IMR-90 (cell line): ENCODE measurements at regions not wholly inside any gene's neighbourhood (a gene's known extent, or its start where the extent isn't known, plus 50 kb on each side); places are given as distances from the start of the nearest gene placed in this dataset.

Experiments
- ATAC-seq: fragments of 200-7000 bp; cut with Tn5 transposase; 2 replicates; pipeline ENCODE4 v1.9.1; 2020; ENCODE audit warnings: low read depth, mild to moderate bottlenecking, moderate library complexity
- BruUV-seq: library from RNA; stranded (reverse); fragments of 400-500 nt; replicated peaks from 2 replicates; lab custom pipeline; 2021; lab: Mats Ljungman, UMichigan
- CTCF ChIA-PET: fragments of 300-600 bp; formaldehyde crosslinking; extraction: SDS; loops from one replicate; lab custom pipeline; 2021; ENCODE audit warnings: antibody characterized with exemption; lab: Yijun Ruan, JAX
- POLR2A ChIA-PET: fragments of 300-600 bp; sonication (Branson Sonifier 250); formaldehyde crosslinking; loops from one replicate; lab custom pipeline; 2022; ENCODE audit warnings: antibody characterized with exemption; ENCODE audit not compliant: unreplicated experiment; lab: Charles Lee
- DNase-seq: peaks from one replicate; pipeline ENCODE4 v3.0.0; 2013
- H2AFZ ChIP-seq: replicated peaks from 2 replicates; pipeline ENCODE3; 2013; ENCODE audit warnings: low read length, mild to moderate bottlenecking; ENCODE audit not compliant: poor library complexity
- H2AK5ac ChIP-seq: 2 replicates; pipeline ENCODE4 v1.6.1; 2013; ENCODE audit warnings: low read depth, low read length, inconsistent platforms
- H2AK9ac ChIP-seq: replicated peaks from 2 replicates; pipeline ENCODE3; 2013; ENCODE audit warnings: mild to moderate bottlenecking, low read depth, low read length, moderate library complexity; ENCODE audit not compliant: poor library complexity
- H2BK120ac ChIP-seq: 2 replicates; pipeline ENCODE4 v1.6.1; 2013; ENCODE audit warnings: low read depth, low read length, inconsistent platforms
- H2BK15ac ChIP-seq: 3 replicates; pipeline ENCODE4 v1.6.1; 2013; ENCODE audit warnings: low read depth, low read length, inconsistent platforms
- H2BK20ac ChIP-seq: 2 replicates; pipeline ENCODE4 v1.6.1; 2013; ENCODE audit warnings: low read depth, mild to moderate bottlenecking, inconsistent platforms, low read length, moderate library complexity
- H2BK5ac ChIP-seq: 2 replicates; pipeline ENCODE4 v1.6.1; 2013; ENCODE audit warnings: mild to moderate bottlenecking, low read depth, low read length, inconsistent platforms; ENCODE audit not compliant: poor library complexity, severe bottlenecking
- H3K14ac ChIP-seq: replicated peaks from 2 replicates; pipeline ENCODE4 v1.6.1; 2013; ENCODE audit warnings: low read depth, low read length, inconsistent platforms
- H3K18ac ChIP-seq: 2 replicates; pipeline ENCODE4 v1.6.1; 2013; ENCODE audit warnings: low read depth, low read length, control low read depth
- H3K23ac ChIP-seq: 2 replicates; pipeline ENCODE4 v1.6.1; 2013; ENCODE audit warnings: low read depth, low read length, inconsistent platforms
- H3K27ac ChIP-seq: 2 replicates; pipeline ENCODE4 v1.5.1; 2013; ENCODE audit warnings: mild to moderate bottlenecking, control low read depth, low read length; ENCODE audit not compliant: insufficient read depth
- H3K27me3 ChIP-seq: 2 replicates; pipeline ENCODE4 v1.6.1; 2013; ENCODE audit warnings: low read length; ENCODE audit not compliant: control insufficient read depth, insufficient read depth
- H3K36me3 ChIP-seq: 2 replicates; pipeline ENCODE4 v1.6.1; 2013; ENCODE audit warnings: low read length, mixed read lengths; ENCODE audit not compliant: control insufficient read depth, insufficient read depth
- H3K4ac ChIP-seq: 2 replicates; pipeline ENCODE4 v1.6.1; 2013; ENCODE audit warnings: low read depth, low read length, inconsistent platforms
- H3K4me1 ChIP-seq: 2 replicates; pipeline ENCODE4 v1.6.1; 2013; ENCODE audit warnings: low read length, mixed read lengths; ENCODE audit not compliant: control insufficient read depth, insufficient read depth
- H3K4me2 ChIP-seq: 2 replicates; pipeline ENCODE4 v1.6.1; 2013; ENCODE audit warnings: low read depth, mild to moderate bottlenecking, control low read depth, low read length, moderate library complexity
- H3K4me3 ChIP-seq: 2 replicates; pipeline ENCODE4 v1.5.1; 2013; ENCODE audit warnings: low read depth, mild to moderate bottlenecking, control low read depth, low read length, moderate library complexity; ENCODE audit not compliant: insufficient read depth
- H3K56ac ChIP-seq: 2 replicates; pipeline ENCODE4 v1.6.1; 2013; ENCODE audit warnings: low read length, inconsistent platforms; ENCODE audit not compliant: insufficient read depth; ENCODE audit errors: extremely low read depth
- H3K79me1 ChIP-seq, 2 experiments: 2 replicates each; pipeline ENCODE4 v1.6.1; 2013; ENCODE audit warnings: low read length in 2 of 2, inconsistent platforms in 1 of 2, low read depth in 1 of 2
- H3K9ac ChIP-seq: 2 replicates; pipeline ENCODE4 v1.6.1; 2013; ENCODE audit warnings: low read depth, low read length, control low read depth
- H3K9me1 ChIP-seq: 2 replicates; pipeline ENCODE4 v1.6.1; 2013; ENCODE audit warnings: low read length, inconsistent platforms; ENCODE audit not compliant: insufficient read depth
- H3K9me3 ChIP-seq: 2 replicates; pipeline ENCODE4 v1.6.1; 2013; ENCODE audit warnings: low read length; ENCODE audit not compliant: control insufficient read depth, insufficient read depth
- H4K20me1 ChIP-seq: 2 replicates; pipeline ENCODE4 v1.6.1; 2013; ENCODE audit warnings: low read length, inconsistent platforms; ENCODE audit not compliant: insufficient read depth
- H4K5ac ChIP-seq: 2 replicates; pipeline ENCODE4 v1.6.1; 2013; ENCODE audit warnings: mild to moderate bottlenecking, low read depth, low read length, control low read depth
- H4K8ac ChIP-seq, 2 experiments: 2 replicates each; pipeline ENCODE4 v1.6.1; 2013; ENCODE audit warnings: low read depth in 2 of 2, low read length in 2 of 2, control low read depth in 1 of 2, inconsistent platforms in 1 of 2
- H4K91ac ChIP-seq: 2 replicates; pipeline ENCODE4 v1.6.1; 2013; ENCODE audit warnings: low read depth, low read length, inconsistent platforms; ENCODE audit not compliant: insufficient read depth
- CEBPB ChIP-seq: IDR thresholded peaks from 2 replicates; pipeline ENCODE4 v1.6.1; 2012; ENCODE audit warnings: low read depth, low read length, improper control_type of control experiment
- CHD1 ChIP-seq: IDR thresholded peaks from 2 replicates; pipeline ENCODE4 v1.6.1; 2012; ENCODE audit warnings: low read depth, low read length, improper control_type of control experiment
- CTCF ChIP-seq: conservative IDR thresholded peaks from 2 replicates; pipeline ENCODE4 v1.5.1; 2012; ENCODE audit warnings: mild to moderate bottlenecking, low read depth, low read length, improper control_type of control experiment
- ELK1 ChIP-seq: fragments of 150-350 bp; IDR thresholded peaks from 2 replicates; pipeline ENCODE4 v1.6.1; 2016; ENCODE audit warnings: low read depth, mild to moderate bottlenecking, low read length, moderate library complexity, borderline replicate concordance
- FOS ChIP-seq: fragments of 150-350 bp; IDR thresholded peaks from 2 replicates; pipeline ENCODE4 v1.6.1; 2016; ENCODE audit warnings: low read depth, low read length
- MAFK ChIP-seq: IDR thresholded peaks from 2 replicates; pipeline ENCODE4 v1.6.1; 2012; ENCODE audit warnings: low read depth, low read length, improper control_type of control experiment
- MAZ ChIP-seq: IDR thresholded peaks from 2 replicates; pipeline ENCODE4 v1.6.1; 2012; ENCODE audit warnings: low read depth, mild to moderate bottlenecking, low read length, improper control_type of control experiment, moderate library complexity, borderline replicate concordance
- MXI1 ChIP-seq: IDR thresholded peaks from 2 replicates; pipeline ENCODE4 v1.6.1; 2012; ENCODE audit warnings: low read depth, mild to moderate bottlenecking, low read length, moderate library complexity, borderline replicate concordance
- NFE2L2 ChIP-seq: fragments of 150-350 bp; IDR thresholded peaks from 2 replicates; pipeline ENCODE4 v1.6.1; 2016; ENCODE audit warnings: low read depth, mild to moderate bottlenecking, low read length
- POLR2A ChIP-seq: IDR thresholded peaks from 2 replicates; pipeline ENCODE4 v1.6.1; 2012; ENCODE audit warnings: mild to moderate bottlenecking, low read depth, low read length
- RAD21 ChIP-seq: IDR thresholded peaks from 2 replicates; pipeline ENCODE4 v1.6.1; 2012; ENCODE audit warnings: low read length, improper control_type of control experiment
- RCOR1 ChIP-seq: IDR thresholded peaks from 2 replicates; pipeline ENCODE4 v1.6.1; 2012; ENCODE audit warnings: mild to moderate bottlenecking, low read length, improper control_type of control experiment; ENCODE audit not compliant: insufficient replicate concordance
- RFX5 ChIP-seq: IDR thresholded peaks from 2 replicates; pipeline ENCODE4 v1.8.0; 2012; ENCODE audit warnings: low read depth, mild to moderate bottlenecking, low read length, moderate library complexity
- SMC3 ChIP-seq: fragments of 150-350 bp; IDR thresholded peaks from 2 replicates; pipeline ENCODE4 v1.6.1; 2016; ENCODE audit warnings: low read depth, mild to moderate bottlenecking, antibody characterized with exemption, low read length, moderate library complexity
- USF2 ChIP-seq: fragments of 150-350 bp; IDR thresholded peaks from 2 replicates; pipeline ENCODE4 v1.6.1; 2017; ENCODE audit warnings: mild to moderate bottlenecking, antibody characterized with exemption, low read length, low read depth
- WGBS, 2 experiments: methylation state at CpG; one replicate each; pipeline versions ENCODE4 v1.1.5 to v1.1.7; 2013; ENCODE audit warnings: missing lambda C conversion rate in 2 of 2; ENCODE audit not compliant: insufficient read length in 1 of 2; ENCODE audit errors: extremely low coverage in 2 of 2; 5-methylcytosine and 5-hydroxymethylcytosine counted together
- dilution Hi-C: fragments of 300-500 bp; cut with HindIII; formaldehyde crosslinking; loops from one replicate; pipeline ENCODE4 v1.14.3; 2018; ENCODE audit warnings: low sequenced_read_pairs; ENCODE audit not compliant: unreplicated experiment
- in situ Hi-C: fragments of 300-500 bp; cut with MboI; formaldehyde crosslinking; loops from 3 replicates; pipeline ENCODE4 v1.14.3; 2019; ENCODE audit warnings: low sequenced_read_pairs, inconsistent platforms, mixed read lengths
- intact Hi-C: fragments of 100-400 bp; cut with micrococcal nuclease; formaldehyde crosslinking; loops from 2 replicates; pipeline ENCODE4 v1.10.0; 2022

DNA sequence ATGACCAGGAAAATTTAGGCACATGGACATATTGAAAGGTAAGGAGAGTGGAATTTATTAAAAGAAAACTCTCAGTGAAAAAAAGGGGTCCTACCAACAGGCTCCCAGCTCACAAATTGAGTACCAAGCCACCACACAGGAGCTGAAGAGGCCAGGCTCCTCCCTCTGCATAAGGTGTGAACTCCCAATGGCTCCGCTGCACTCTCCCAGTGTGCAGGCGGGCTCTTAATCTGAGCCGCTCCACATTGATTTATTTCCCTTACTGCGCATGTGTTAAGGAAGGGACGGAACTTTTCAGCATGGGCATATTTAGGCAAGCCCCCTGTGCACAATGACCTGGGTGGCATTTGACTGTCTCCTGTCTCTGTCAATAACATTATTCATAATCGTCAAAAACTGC is 68.6 kb upstream of the PLEKHG7 start:
- H3K9ac ChIP-seq: no peak overlapping the region
- no peak for ATAC-seq
- in situ Hi-C loops: loop anchor here (25.0 kb wide), 1 partner anchor 1672 kb away; the partner anchor contains the start of gene CCER1
- no peaks in the 10 kb centered on the region for H3K79me1 ChIP-seq
- no peak overlapping the region for H2BK5ac ChIP-seq
- H4K8ac ChIP-seq: no peak overlapping the region
- H2AK5ac ChIP-seq: no peak overlapping the region
- H2AFZ ChIP-seq: no peak overlapping the region
- no peak overlapping the region for H2BK15ac ChIP-seq
- no peak overlapping the region for H2AK9ac ChIP-seq
- DNase-seq: no peak
- POLR2A ChIA-PET: no interaction called here
- no peak overlapping the region for H3K4me3 ChIP-seq
- no TSS peak for BruUV-seq
- no peak overlapping the region for H3K14ac ChIP-seq
- H3K9me3 ChIP-seq: no peaks in the 10 kb centered on the region
- no peak overlapping the region for H3K4ac ChIP-seq
- WGBS, 2 experiments: 96% methylated on average over 5 of the region's 6 CpGs; no CpG with 5 or more reads in 1 of the 2 experiments
- peaks cover 3% of the 10 kb centered on the region; the same call in 1 of the 2 replicates for H3K9me1 ChIP-seq
- H3K18ac ChIP-seq: no peak overlapping the region
- no peak overlapping the region for H4K5ac ChIP-seq
- H3K23ac ChIP-seq: no peak overlapping the region
- dilution Hi-C loops: no loop called here
- H4K20me1 ChIP-seq: no peaks in the 10 kb centered on the region
- TF ChIP-seq MAZ (no peak), MAFK (no peak), ELK1 (no peak), RFX5 (no peak), RAD21 (no peak), MXI1 (no peak), NFE2L2 (no peak), CTCF (no peak), FOS (no peak), CEBPB (no peak), USF2 (no peak), RCOR1 (no peak), POLR2A (no peak), CHD1 (no peak), SMC3 (no peak)
- H3K27me3 ChIP-seq: no peaks in the 10 kb centered on the region
- no peak overlapping the region for H4K91ac ChIP-seq
- H2BK120ac ChIP-seq: no peak overlapping the region
- no peaks in the 10 kb centered on the region for H3K36me3 ChIP-seq
- H3K56ac ChIP-seq: no peak overlapping the region
- peaks cover 7% of the 10 kb centered on the region; the same call in 1 of the 2 replicates for H3K4me1 ChIP-seq
- H2BK20ac ChIP-seq: no peak overlapping the region
- CTCF ChIA-PET: interaction anchor here (0.6 kb wide), 1 partner anchor 465 kb away, joined by 4 read pairs; no protein-coding TSS in a partner anchor
- intact Hi-C loops: no loop called here
- H3K4me2 ChIP-seq: no peak overlapping the region
- no peak overlapping the region for H3K27ac ChIP-seq
